ENCODE measurements at regions not wholly inside any gene's neighbourhood (a gene's known extent, or its start where the extent isn't known, plus 50 kb on each side); places are given as distances from the start of the nearest gene placed in this dataset.

GRCh38 chr2:67658820-67659219 lies 261.7 kb downstream of the ETAA1 start:
- DNase-seq (ENCODE audit: low read depth in 2 of 2): no peak

DNA sequence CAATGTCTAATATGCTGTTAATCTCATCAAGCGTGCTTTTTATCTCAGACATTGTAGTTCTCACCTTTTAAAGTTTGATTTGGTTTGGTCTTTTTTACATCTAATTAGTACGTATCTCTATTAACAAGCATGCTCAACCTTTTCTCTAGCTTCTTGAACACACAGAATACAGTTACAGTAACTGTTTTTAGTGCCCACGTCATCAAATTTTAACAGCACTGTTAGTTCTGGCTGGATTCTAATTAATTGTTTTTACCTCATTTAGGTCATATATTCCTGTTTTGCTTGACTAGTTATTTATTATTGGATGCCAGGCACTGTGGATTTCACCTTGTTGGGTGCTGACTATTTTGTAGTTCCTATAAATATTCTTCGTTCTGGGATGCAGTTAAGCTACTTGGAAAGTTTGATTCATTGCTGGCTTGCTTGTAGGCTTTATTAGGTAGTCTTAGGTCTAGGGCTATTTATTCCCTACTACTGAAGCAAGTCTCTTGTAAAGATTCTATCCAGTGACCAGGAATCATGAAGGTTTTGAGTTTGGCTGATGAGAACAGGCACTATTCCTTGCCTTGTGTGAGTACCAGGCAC lies 263.0 kb downstream of the ETAA1 start:
- DNase-seq (ENCODE audit: low read depth in 2 of 2): no peak

GRCh38 chr2:67660871-67661270 lies 263.7 kb downstream of the ETAA1 start:
- no peak for DNase-seq (ENCODE audit: low read depth in 2 of 2)

DNA sequence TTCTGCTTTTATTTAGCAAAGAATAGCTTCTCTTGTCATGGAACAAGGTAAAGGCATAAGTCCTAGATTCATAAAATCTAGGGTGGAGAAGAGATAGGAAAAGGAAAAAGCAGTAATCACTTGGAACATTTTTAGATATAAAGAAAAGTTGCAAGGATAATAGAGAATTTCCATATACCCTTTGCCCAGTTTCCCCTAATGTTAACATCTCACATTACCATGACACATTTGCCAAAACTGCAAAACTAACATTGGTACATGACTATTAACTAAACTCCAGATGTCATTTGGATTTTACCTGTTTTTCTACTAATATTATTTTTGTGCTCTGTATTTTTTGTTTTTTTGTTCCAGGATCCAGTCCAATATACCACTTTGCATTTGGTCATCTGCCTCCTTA lies 265.1 kb downstream of the ETAA1 start:
- no peak for DNase-seq (ENCODE audit: low read depth in 2 of 2)

DNA sequence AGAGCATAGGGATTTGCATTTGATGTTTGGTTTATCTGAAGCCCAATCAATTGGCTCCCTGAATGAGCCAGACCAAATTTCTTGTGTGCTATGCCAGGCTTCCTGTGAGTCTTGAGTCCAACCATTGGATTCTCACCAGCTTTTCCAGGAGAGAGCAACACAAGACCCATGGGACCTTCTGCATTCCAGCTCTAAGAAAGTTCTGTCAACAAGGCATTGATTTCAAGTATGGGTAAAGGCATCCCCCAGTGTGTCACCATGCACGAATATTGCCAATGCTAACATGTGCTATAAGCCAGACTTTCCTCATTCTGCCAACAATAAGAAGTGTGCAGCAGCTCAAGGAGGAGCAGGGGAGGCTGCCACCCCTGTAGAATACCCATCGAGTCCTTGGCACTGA lies 266.6 kb downstream of the ETAA1 start:
- no peak for DNase-seq (ENCODE audit: low read depth in 2 of 2)

DNA sequence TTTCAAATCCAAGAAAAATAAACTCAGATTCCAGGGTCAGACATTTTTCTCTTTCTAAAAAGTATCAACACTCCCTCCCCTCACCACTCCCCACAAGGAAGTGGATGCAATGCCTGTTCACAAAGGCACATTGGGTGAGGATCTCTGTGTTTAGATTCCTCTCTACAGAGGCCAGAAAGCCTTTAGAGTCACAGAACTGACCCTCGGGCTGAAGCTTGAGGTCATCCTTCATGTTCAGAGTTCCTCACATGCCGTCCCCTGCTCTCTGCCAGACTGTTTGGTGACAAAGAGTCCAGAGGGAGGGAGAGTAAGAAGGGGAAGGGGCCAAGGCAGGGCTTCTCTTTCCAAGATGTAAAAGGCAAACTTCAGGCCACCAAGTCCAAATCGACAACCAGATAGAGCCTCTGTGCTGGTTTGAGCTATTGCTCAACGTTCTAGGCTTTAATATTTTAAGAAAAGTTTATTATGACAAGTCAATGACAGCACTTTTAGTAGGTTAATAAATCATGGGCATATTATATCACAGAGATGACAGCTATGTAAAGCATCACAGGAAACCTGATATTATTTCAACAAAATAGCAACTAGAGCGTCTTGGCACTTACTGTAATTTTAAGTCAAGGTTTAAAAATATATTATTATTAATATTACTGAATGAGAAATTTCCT lies 269.4 kb downstream of the ETAA1 start:
- DNase-seq (ENCODE audit: low read depth in 2 of 2): peak in 1 of 2 experiments; percentile 34

- DNase-seq (ENCODE audit: low read depth in 2 of 2): no peak
These were observed 270.1 kb downstream of the ETAA1 start for GRCh38 chr2:67667054-67667908.

- no peak for DNase-seq (ENCODE audit: low read depth in 2 of 2)
These were observed 271.4 kb downstream of the ETAA1 start for GRCh38 chr2:67668538-67668937.

DNA sequence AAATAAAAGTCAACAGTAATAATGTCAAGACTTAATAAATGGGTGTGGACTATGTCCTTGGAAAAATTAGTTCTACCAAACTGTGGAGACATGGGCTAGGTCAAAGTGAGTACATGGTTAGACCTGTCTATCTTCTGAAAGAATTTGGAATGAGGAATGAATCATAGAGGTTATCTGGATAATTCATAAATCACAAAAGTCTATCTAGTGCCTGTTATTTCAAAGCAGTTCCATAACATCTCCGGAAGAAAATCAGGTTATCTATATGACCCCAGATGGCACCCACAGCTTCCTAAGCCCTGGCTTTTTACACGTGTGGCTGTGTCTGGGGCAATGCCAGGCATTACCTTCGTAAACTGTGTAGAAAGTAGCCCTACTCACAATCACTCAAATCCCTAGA lies 272.0 kb downstream of the ETAA1 start:
- no peak for DNase-seq (ENCODE audit: low read depth in 2 of 2)

DNA sequence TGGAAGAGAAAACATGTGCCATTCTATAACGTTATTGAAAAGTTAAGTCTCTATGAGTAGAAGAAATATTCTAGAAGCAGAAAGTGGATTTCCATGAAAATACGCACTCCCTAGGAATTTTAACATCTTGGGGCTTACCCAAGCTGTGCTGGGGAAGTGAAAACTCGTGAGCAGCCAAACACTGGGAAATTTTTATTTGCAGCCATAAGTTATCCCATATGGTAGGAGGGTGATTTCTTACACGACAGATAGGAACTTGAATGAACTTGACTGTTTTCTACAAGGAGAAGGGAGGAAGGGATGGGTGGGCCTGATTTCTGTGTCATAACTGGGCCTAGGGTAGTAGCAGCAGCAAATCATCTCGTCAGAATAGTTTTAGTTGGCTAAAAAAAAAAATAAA lies 272.6 kb downstream of the ETAA1 start:
- peak in 1 of 2 experiments; percentile 17 for DNase-seq (ENCODE audit: low read depth in 2 of 2)

DNA sequence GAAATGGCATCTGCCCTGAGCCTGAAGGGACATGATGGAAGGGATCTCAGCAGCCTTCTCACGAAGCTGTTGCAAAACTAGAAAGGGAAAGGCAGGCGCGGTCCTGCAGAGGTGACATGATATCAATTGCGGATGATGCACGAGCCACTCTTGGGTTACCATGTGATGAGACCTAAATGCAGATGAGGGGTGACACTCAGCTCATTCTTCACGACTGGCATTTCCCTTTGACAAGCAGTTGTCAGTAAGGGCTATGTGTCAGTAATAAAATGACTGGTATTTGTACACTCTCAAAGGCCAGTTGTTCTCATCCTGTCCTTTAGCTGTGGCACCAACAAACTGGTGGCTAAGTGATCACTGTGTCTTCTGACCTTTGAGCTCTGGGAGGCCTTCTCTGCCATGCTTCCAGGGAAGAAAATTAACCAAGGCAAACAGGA lies 273.6 kb downstream of the ETAA1 start:
- no peak for DNase-seq (ENCODE audit: low read depth in 2 of 2)

DNA sequence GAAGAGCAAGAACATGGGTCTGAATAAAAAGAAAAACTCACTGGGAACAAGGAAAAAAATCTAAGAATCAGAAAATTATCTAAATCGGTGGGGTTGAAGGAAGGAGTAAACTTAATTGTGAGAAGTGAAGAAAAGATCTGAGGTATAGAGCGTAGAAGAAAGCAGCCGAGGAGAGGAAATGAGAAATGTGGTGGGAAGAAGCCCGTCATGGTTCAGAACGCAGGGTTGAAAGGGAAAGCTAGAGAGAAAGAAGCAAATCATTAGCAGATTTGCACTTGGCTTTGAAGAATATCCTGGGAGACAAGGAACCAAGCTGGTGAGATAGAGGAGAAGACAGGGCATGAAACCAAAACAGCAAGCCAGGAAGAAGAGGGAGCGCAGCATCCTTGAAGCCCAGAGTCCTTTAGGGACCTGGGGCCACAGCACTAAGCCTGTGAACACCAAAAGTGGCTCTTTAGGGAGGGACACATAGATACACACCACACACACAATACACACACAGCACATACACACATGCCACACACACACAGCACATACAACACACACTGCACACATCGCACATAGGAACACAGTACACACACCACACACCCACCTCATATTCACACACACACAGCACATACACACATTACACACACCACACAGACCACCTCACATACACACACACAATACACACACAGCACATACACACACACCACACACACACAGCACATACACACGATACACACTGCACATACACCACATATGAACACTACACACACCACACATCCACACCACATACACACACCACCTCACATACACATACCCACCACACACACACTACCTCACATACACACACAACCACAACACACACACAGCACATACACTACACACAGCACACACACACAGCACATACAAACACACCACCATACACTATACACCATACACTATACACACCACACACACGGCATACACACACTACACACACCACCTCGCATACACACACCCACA lies 274.6 kb downstream of the ETAA1 start:
- no peak for DNase-seq (ENCODE audit: low read depth in 2 of 2)

- no peak for DNase-seq (ENCODE audit: low read depth in 2 of 2)
These were observed 277.5 kb downstream of the ETAA1 start for GRCh38 chr2:67674668-67675067.

DNA sequence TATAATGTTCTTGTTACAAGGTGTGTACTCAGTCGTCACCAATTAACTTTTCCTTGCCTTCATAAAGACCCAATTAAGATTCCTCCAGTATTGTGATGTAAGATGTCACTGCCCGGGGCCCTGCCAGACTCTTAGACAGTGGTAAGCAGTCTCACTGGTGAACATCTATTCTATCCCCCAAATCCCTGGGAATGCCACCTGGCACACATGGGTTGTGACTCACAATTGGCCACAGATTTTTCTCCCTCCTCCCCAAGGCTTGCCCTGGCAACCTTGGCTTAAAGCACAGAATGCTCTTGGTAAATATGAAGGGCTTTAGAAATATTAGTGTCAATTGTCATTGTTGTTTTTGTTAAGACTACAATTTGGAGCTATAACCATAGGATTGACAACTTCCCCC lies 287.9 kb downstream of the ETAA1 start:
- DNase-seq (ENCODE audit: low read depth in 2 of 2): no peak

DNA sequence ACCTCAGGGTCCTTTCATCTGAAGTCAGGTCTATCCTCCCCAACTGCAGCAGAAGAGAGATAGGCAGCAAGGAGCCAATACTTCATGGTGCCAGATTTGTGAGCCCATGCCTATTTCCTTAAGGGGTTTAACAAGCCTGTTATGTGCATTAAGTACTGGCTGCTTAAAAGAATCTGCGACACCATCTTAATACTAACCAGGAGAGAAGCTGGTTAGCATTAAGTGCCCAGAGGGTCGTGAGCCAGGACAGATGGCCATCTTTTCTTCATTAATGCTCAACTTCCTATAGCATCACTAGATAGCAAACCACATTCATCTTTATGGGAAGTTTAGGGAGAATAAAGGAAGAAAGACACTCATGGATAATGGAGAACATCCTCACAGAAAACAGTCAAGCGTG lies 289.1 kb downstream of the ETAA1 start:
- DNase-seq (ENCODE audit: low read depth in 2 of 2): no peak

DNA sequence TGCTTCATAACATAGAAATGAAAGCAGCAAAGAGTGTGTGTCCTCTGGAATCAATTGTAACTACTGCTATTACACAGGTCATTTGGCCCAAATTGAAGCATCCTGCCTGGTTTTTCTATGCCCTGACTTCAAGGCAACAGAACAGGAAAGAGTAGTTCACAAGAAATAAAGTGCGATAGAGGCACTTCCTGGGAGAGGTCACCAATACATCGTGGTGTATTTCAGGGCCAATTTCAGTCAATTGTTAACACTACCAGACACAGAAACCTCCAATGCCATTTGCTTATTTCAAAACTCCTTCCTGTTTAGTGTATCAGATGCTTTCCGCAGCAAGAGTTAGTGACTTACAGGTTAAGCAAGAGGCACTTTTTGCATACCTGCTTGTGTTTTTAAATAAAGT lies 292.1 kb downstream of the ETAA1 start:
- DNase-seq (ENCODE audit: low read depth in 2 of 2): no peak

DNA sequence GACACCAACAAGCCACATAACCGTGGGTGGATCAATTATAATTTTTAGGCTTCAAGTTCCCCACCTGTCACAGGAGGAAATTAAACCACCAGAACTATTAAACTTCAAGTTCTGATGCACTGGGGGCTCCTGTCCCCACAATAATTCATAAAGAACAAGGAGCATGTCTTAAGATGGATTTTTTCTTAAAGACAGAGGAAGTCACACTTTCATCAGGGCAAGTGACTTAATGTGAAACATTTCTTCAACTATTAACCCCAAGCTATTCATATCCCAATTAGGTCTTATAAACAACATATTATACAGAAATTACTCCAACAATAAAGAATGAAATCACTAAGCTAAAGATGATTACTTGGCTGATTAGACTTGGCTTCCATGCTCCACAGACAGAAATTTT lies 292.5 kb downstream of the ETAA1 start:
- DNase-seq (ENCODE audit: low read depth in 2 of 2): no peak

DNA sequence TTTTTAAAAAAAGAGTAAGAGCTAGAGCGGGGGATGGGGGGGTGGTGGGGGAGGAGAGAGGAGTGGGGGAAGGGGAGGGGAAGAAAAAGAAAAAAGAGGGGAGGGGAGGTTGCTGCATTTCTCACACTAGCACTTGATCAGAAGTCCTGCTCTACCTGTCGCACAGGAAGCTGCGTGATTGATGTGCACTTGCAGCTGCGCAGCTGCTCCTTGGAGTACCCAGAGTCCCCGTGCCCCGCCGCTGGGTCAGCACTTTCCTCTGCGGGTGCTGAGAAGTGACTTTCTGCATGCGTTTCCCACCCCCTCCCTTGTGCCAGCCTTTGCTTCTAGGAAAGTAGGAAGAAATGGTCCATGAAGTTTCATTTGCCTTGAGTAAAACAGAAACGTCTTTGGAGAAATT lies 297.3 kb downstream of the ETAA1 start:
- no peak for DNase-seq (ENCODE audit: low read depth in 2 of 2)

DNA sequence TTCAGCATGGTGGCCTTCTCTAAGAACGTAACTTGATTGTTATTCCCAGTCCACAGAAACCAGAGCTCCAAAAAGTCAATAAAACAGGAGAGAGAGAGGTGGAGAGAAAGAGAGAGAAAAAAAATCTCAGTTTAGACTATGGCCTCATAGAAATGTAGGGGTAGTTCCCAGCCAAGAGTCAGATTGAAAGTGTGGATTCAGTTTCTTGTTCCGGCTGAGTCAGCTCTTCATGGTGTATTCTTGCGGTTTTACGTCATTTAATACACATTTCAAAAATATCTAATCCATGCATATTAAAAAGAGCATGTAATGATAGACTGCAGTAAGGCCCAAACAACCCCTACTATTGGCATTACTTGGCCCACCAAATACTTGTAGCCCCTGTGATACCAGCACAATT lies 303.9 kb downstream of the ETAA1 start:
- DNase-seq (ENCODE audit: low read depth in 2 of 2): peak in 1 of 2 experiments; percentile 17

DNA sequence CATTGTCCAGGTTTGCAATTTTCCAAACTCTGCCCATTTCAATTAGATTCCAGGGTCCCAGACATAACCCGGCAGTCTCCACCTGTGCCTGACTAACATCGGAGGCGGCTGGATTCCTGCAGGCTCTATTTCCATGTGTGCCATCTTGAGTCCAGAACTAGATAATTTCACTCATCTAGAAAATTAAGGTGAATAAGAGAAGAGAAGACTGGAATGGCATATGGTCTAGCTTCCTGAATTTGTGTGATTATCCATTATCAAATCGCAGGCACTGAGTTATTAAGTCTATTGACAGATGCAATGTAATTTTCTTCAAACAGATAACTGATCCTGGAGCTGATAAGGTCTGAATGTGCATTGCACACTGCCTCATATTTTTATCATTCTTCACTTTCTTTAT lies 305.2 kb downstream of the ETAA1 start:
- no peak for DNase-seq (ENCODE audit: low read depth in 2 of 2)

GRCh38 chr2:67702937-67703336 lies 305.8 kb downstream of the ETAA1 start:
- DNase-seq (ENCODE audit: low read depth in 2 of 2): no peak

GRCh38 chr2:67706082-67706481 lies 308.9 kb downstream of the ETAA1 start:
- DNase-seq (ENCODE audit: low read depth in 2 of 2): no peak
